DMS153 treated with DMSO at 0.1 percent for 48 hours (cell line): ENCODE measurements at regions not wholly inside any gene's neighbourhood (a gene's known extent, or its start where the extent isn't known, plus 50 kb on each side); places are given as distances from the start of the nearest gene placed in this dataset.

Experiments
- DNase-seq: peaks from one replicate; lab custom pipeline; 2025; ENCODE audit not compliant: unreplicated experiment; lab: John Stamatoyannopoulos, UW

GRCh38 chr4:56241500-56241899 lies 145.8 kb downstream of the AASDH start:
- DNase-seq, result no peak

GRCh38 chr4:56240554-56241174 lies 146.6 kb downstream of the AASDH start:
- DNase-seq, result no peak

- no peak for DNase-seq
Observed at GRCh38 chr4:56238251-56238650, 149.0 kb downstream of the AASDH start.

GRCh38 chr4:56235725-56236124 lies 151.6 kb downstream of the AASDH start:
- DNase-seq, result no peak

GRCh38 chr4:56235011-56235410 lies 152.3 kb downstream of the AASDH start:
- no peak for DNase-seq

GRCh38 chr4:56234098-56234497 lies 153.2 kb downstream of the AASDH start:
- DNase-seq, result no peak

GRCh38 chr4:56231410-56231809 lies 155.9 kb downstream of the AASDH start:
- no peak for DNase-seq

GRCh38 chr4:56229947-56230346 lies 157.3 kb downstream of the AASDH start:
- no peak for DNase-seq

GRCh38 chr4:56227301-56227835 lies 159.9 kb downstream of the AASDH start:
- no peak for DNase-seq

- no peak for DNase-seq
Observed at GRCh38 chr4:56226579-56226978, 160.7 kb downstream of the AASDH start.

GRCh38 chr4:56224641-56225040 lies 162.7 kb downstream of the AASDH start:
- DNase-seq, result no peak

GRCh38 chr4:56222514-56222913 lies 164.8 kb downstream of the AASDH start:
- DNase-seq, result no peak

GRCh38 chr4:56220261-56220660 lies 167.0 kb downstream of the AASDH start:
- no peak for DNase-seq

- no peak for DNase-seq
Observed at GRCh38 chr4:56219447-56219846, 167.8 kb downstream of the AASDH start.

GRCh38 chr4:56218230-56218895 lies 168.9 kb downstream of the AASDH start:
- DNase-seq, result no peak

GRCh38 chr4:56217343-56217890 lies 169.9 kb downstream of the AASDH start:
- no peak for DNase-seq

GRCh38 chr4:56215901-56216300 lies 171.4 kb downstream of the AASDH start:
- DNase-seq, result no peak

GRCh38 chr4:56215141-56215783 lies 172.0 kb downstream of the AASDH start:
- no peak for DNase-seq

- DNase-seq, result no peak
Observed at GRCh38 chr4:56213543-56213942, 173.7 kb downstream of the AASDH start.

GRCh38 chr4:56212774-56213173 lies 174.5 kb downstream of the AASDH start:
- DNase-seq, result no peak

- no peak for DNase-seq
Observed at GRCh38 chr4:56211202-56211601, 176.1 kb downstream of the AASDH start.

- DNase-seq, result no peak
Observed at GRCh38 chr4:56210397-56210796, 176.9 kb downstream of the AASDH start.
